Hematopoietic multipotent progenitor cell treated with erythropoietin and hydrocortisone succinate and interleukin-3 and kit ligand, for 4 days (in vitro differentiated cells): ENCODE measurements at regions not wholly inside any gene's neighbourhood (a gene's known extent, or its start where the extent isn't known, plus 50 kb on each side); places are given as distances from the start of the nearest gene placed in this dataset.
"Not testable (repeated sequence)": the region's sequence is repeated elsewhere in the genome, so short reads cannot be mapped to it uniquely, and the experiment has no call there.

Source experiments
- DNase-seq: peaks from one replicate; pipeline ENCODE4 v3.0.0-alpha.2; 2015

GRCh38 chr1:4452701-4453100, 201.7 kb upstream of the AJAP1 start:
- DNase-seq: no peak

DNA sequence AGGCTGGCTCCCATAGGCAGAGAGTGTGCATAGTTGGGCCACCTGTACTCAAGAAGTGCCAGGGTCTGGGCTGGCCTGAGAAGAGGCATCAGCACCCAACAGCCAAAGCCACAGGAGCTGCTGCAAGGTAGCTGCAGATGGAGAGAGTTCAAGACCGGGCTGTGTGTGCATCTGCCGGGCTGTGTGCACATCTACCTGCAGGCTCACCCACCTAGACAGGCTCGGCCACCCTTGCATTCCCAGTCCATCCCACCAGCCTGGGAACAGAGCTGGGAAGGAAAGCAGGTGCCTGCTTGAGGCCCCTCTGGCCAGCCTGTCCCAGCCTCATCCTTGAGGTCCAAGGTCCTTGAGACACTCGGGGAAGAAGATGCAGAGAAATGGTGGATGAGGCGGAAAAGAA, 194.4 kb upstream of the AJAP1 start:
- DNase-seq: no peak

GRCh38 chr1:4460651-4461050, 193.8 kb upstream of the AJAP1 start:
- DNase-seq: no peak

- no peak for DNase-seq
These were observed 192.6 kb upstream of the AJAP1 start for GRCh38 chr1:4461726-4462290.

GRCh38 chr1:4462831-4463484, 191.5 kb upstream of the AJAP1 start:
- DNase-seq: no peak

DNA sequence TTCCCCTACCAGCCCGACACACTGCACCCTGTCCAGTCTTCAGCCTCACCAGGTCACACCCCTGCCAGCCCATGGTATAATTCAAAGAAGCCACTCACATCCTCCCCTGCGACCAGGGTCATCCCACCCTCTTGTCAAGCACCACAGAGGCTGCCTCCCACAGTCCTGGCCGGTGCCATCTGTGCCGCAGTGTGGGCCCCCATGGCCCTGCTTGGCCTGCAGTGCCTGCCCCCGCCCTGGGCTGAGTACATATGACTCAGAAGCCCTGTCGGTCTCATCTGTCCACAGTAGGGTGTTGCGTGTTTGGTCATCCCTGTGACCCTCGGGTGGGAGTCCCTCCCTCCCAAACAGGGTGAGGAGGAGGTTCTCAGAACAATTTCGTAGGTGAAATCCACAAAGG, 190.8 kb upstream of the AJAP1 start:
- no peak for DNase-seq

DNA sequence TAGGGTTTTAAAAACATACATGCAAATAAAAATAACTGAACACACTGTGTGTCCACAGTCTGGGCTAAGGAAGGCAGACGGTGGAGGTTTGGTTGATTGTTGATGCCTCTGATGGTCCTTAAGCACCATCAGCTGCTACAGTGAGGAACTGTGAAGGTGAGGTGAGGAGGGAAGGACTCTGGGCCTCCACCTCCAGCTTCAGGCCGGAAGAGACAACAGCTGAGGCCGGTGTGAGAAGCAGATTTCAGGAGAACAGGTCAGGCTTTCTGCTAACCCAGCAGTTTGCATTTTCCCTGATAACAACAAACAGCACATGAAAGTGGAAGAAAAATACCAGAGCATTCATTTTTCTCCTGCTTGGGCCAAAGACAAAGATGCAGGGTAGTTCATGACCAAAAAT, 189.9 kb upstream of the AJAP1 start:
- no peak for DNase-seq

DNA sequence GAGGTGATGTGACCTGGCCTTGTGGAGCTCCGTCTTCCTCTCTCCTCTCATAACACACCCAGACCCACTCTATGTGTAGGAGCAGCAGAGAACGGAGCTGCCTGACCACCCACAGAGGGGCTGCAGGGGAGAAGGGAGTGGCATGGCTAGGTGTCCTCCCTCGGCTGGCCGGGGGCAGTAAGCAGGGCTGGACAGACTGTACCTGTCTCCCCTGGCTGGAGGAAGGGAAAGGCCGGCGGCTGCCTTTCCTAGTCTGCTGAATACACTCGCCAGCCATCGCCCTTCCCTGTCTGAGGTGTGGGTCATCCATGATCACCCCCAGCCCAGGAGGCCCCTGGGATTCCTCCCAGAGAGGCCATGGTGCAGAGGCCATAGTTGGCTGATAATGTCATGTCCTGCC, 187.2 kb upstream of the AJAP1 start:
- no peak for DNase-seq

GRCh38 chr1:4468386-4468785, 186.0 kb upstream of the AJAP1 start:
- no peak for DNase-seq

- no peak for DNase-seq
These were observed 185.4 kb upstream of the AJAP1 start for GRCh38 chr1:4468804-4469514.

GRCh38 chr1:4476394-4476793, 178.0 kb upstream of the AJAP1 start:
- DNase-seq: no peak

DNA sequence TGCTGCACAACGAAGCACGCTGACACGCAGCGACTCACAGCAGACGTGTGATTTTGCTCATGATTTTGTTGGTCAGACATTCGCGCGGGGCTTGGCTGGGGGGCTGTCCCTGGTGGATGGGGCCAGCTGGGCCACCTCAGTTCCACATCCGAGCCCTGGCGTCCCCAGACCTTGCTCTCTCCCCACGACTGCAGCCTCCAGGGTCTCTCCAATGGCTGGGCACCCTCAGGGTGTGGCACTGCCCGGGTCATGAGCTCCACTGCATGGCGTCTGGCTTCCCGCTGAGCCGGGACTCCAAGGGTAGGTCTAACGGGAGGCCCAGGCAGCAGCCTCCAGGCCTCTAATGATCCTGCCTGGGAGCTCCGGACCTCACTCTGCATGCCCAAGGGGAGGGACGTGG, 173.0 kb upstream of the AJAP1 start:
- DNase-seq: no peak

DNA sequence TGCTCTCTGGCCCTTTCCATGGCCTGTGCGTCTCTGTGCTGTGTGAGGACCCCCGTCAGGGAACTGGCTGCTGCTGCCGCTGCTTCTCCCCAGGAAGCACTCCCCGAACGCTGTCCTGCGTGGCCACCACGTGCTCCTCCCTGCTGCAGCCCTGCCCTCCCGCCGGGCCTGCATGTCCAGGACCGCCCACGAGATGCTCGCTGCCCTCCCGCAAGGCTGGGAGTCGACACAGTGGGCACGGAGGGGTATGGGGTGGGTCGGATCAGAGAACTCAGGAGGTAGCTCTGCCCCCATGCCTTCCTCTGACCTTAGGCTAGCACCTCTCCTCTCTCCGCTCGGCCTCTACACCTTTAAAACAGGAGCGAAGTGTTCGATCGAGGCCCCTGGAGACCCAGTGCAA, 171.9 kb upstream of the AJAP1 start:
- DNase-seq: no peak

GRCh38 chr1:4483021-4483625, 171.3 kb upstream of the AJAP1 start:
- DNase-seq: no peak

- no peak for DNase-seq
These were observed 169.0 kb upstream of the AJAP1 start for GRCh38 chr1:4485398-4485797.

DNA sequence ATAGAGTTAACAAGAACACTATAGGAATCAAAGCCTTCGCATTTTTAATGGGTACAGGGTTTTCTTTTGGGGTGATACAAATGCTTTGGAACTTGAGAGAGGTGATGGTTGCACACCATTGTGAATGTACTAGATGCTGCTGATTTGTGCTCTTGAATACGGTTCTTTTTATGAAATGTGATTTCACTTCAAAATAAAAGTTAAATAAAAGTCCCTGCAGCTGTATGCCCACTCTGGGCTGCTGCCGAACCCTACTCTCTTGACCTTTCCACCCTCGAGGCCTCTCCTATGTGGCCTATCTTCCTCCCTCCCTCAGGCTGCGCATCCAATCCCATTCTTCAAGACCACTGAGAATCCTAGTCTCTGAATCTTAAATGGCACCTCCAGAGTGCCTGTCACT, 168.5 kb upstream of the AJAP1 start:
- no peak for DNase-seq

DNA sequence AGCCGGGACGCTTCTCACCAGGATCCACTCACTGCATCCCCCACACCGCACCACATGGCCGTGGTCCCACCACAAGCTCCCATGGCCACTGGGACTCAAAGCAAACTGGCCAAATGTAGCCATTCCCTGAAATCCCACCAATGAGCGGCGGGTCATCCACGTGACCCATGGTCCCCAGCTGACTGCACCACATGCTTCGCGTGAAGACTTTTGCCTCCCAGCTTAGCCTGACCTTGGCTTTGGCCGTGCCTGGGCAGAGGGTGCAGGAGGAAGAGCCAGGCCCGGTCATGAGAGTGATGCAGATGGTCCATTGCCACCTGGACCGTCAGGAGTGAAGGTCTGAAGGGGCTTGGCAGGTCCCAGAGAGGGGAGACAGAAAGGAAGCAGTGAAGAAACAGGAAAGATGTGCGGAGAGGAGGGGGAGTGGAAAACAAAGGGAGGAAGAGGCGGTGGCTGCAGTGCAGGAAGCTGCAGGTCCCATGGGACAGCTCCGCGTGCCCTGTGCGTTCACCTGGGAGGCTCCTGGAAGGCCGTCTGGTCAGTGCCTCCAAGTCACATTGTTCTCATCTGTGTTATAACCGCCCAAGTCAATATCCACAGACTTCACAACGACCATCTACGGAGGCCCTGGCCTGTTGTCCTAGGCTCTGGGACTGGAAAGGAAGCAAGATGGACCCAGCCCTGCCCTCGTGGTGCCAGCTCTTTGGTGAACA, 167.8 kb upstream of the AJAP1 start:
- DNase-seq: no peak

DNA sequence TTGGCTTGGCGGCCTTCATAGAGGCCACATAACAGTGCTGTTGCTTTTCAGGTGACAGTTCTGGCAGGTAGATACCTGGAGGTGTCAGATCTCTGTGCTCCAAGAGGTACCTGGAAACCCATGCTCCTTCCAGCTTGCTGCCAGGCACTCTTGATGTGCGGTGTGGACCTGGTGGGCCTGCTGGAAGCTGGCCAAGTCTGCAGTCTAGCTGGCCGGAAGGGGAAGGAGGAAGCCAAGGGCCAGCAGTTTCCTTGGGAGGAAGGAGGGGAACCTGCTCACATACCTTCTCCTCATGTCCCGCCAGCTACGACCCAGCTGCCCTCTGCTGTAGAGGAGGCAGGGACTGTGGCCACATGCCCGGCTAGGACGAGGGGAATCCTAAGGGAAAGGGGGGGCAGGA, 166.4 kb upstream of the AJAP1 start:
- no peak for DNase-seq

GRCh38 chr1:4489486-4489885, 164.9 kb upstream of the AJAP1 start:
- no peak for DNase-seq

DNA sequence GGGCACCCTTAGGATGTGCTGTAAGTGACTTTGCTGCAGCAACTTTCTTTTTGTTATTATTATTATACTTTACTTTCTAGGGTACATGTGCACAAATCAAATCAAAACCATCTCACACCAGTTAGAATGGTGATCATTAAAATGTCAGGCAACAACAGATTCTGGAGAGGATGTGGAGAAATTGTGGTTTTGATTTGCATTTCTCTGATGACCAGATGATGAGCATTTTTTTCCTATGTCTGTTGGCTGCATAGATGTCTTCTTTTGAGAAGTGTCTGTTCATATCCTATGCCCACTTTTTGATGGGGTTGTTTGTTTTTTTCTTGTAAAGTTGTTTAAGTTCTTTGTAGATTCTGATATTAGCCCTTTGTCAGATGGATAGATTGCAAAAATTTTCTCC, 164.4 kb upstream of the AJAP1 start:
- not testable (repeated sequence) for DNase-seq

- no peak for DNase-seq
These were observed 160.4 kb upstream of the AJAP1 start for GRCh38 chr1:4494027-4494426.

GRCh38 chr1:4494558-4494957, 159.9 kb upstream of the AJAP1 start:
- DNase-seq: peak; percentile 22

DNA sequence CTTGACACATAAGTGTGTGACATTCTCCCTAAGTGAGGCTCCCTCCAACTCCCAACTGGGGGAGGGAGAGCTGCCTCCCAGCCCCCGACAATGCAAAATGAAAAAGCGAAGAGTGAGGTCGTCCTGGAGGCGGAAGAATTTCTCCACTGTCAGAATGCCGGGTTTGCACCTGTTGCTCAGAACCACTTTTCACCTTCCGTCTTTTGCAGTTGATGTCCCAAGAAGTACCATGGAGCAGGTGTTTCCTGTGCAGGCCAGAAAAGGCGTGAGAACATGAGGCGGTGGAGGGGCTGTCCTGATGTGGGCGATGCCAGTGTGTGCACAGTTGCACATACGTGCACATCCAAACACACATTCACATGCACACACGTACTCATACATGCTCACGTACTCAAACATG, 158.6 kb upstream of the AJAP1 start:
- no peak for DNase-seq

DNA sequence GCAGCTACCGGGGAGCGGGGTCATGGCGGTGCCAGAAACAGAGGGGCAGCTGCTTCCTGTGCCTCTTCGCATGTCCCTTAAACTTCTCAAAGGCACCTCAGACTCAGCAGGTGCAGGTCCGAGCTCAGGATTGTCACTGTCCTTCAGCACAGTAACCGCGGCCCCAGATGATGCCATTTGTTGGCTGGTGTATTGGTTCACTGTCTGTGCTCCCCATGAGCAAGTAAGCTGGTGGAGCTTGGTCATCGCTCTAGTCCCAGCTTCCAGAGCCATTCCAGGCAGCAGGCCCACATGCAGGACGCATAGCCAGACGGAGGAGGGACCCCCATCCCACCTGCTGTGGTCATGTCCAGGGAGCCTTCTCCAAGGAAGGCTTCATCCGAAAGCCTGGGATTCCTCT, 154.0 kb upstream of the AJAP1 start:
- DNase-seq: no peak
